ENCODE measurements at regions not wholly inside any gene's neighbourhood (a gene's known extent, or its start where the extent isn't known, plus 50 kb on each side); places are given as distances from the start of the nearest gene placed in this dataset.

GRCh38 chr1:191910245-191910644 lies 248.0 kb upstream of the RGS18 start:
- no peak overlapping the region for H3K4me3 ChIP-seq (ENCODE audit: low read length)
- H3K4me1 ChIP-seq (ENCODE audit: insufficient read depth, low read length): peaks cover 5% of the 10 kb centered on the region
- H3K36me3 ChIP-seq (ENCODE audit: insufficient read depth, low read length): no peaks in the 10 kb centered on the region
- H3K27ac ChIP-seq (ENCODE audit: low read depth, low read length): no peak overlapping the region
- H3K9me3 ChIP-seq (ENCODE audit: insufficient read depth, low read depth, low read length): peaks cover 6% of the 10 kb centered on the region; the same call in 1 of the 2 replicates
- H3K9ac ChIP-seq (ENCODE audit: low read depth, low read length): no peak overlapping the region
- 84% methylated on average over 2 of the region's 2 CpGs for WGBS
- H3K27me3 ChIP-seq (ENCODE audit: insufficient read depth, low read length): no peaks in the 10 kb centered on the region

GRCh38 chr1:191912517-191912916 lies 245.7 kb upstream of the RGS18 start:
- no peak overlapping the region for H3K27ac ChIP-seq (ENCODE audit: low read depth, low read length)
- no peaks in the 10 kb centered on the region for H3K27me3 ChIP-seq (ENCODE audit: insufficient read depth, low read length)
- peaks cover 6% of the 10 kb centered on the region; the same call in 1 of the 2 replicates for H3K9me3 ChIP-seq (ENCODE audit: insufficient read depth, low read depth, low read length)
- H3K4me1 ChIP-seq (ENCODE audit: insufficient read depth, low read length): no peaks in the 10 kb centered on the region; the same call in 1 of the 2 replicates
- H3K36me3 ChIP-seq (ENCODE audit: insufficient read depth, low read length): no peaks in the 10 kb centered on the region
- no peak overlapping the region for H3K9ac ChIP-seq (ENCODE audit: low read depth, low read length)
- WGBS: 100% methylated on average over 1 of the region's 1 CpG
- H3K4me3 ChIP-seq (ENCODE audit: low read length): no peak overlapping the region

GRCh38 chr1:191913260-191913977 lies 244.8 kb upstream of the RGS18 start:
- Histone ChIP-seq H3K4me3 (ENCODE audit: low read length) (no peak overlapping the region), H3K27ac (ENCODE audit: low read depth, low read length) (no peak overlapping the region), H3K36me3 (ENCODE audit: insufficient read depth, low read length) (no peaks in the 10 kb centered on the region), H3K27me3 (ENCODE audit: insufficient read depth, low read length) (no peaks in the 10 kb centered on the region), H3K9me3 (ENCODE audit: insufficient read depth, low read depth, low read length) (peaks cover 4% of the 10 kb centered on the region; the same call in 1 of the 2 replicates), H3K4me1 (ENCODE audit: insufficient read depth, low read length) (no peaks in the 10 kb centered on the region; the same call in 1 of the 2 replicates), H3K9ac (ENCODE audit: low read depth, low read length) (no peak overlapping the region)

GRCh38 chr1:191929383-191929782 lies 228.9 kb upstream of the RGS18 start:
- Histone ChIP-seq H3K27me3 (ENCODE audit: insufficient read depth, low read length) (no peaks in the 10 kb centered on the region), H3K27ac (ENCODE audit: low read depth, low read length) (no peak overlapping the region), H3K9me3 (ENCODE audit: insufficient read depth, low read depth, low read length) (no peaks in the 10 kb centered on the region), H3K4me3 (ENCODE audit: low read length) (no peak overlapping the region), H3K4me1 (ENCODE audit: insufficient read depth, low read length) (no peaks in the 10 kb centered on the region), H3K36me3 (ENCODE audit: insufficient read depth, low read length) (no peaks in the 10 kb centered on the region), H3K9ac (ENCODE audit: low read depth, low read length) (no peak overlapping the region)
- 89% methylated on average over 1 of the region's 1 CpG for WGBS

DNA sequence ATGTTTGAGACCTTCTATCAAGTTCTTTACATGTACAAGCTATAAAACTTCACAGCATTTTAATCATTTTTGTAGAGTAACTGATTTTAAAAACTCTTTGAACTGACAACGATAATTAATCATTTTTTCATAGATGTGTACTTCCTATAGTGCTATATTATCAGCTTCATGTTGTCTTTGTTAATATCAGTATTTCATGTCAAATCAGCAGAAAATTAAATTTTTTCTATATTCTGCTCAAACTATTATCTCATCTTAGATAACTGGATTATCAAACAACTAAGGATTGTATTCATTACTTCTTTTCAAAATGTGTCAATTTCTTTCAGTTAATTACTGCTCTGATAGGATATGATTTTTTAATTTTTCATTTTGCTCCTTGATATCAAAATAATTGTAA lies 214.6 kb upstream of the RGS18 start:
- Histone ChIP-seq H3K4me3 (ENCODE audit: low read length) (no peak overlapping the region), H3K9ac (ENCODE audit: low read depth, low read length) (no peak overlapping the region), H3K27ac (ENCODE audit: low read depth, low read length) (no peak overlapping the region), H3K4me1 (ENCODE audit: insufficient read depth, low read length) (no peaks in the 10 kb centered on the region), H3K27me3 (ENCODE audit: insufficient read depth, low read length) (no peaks in the 10 kb centered on the region), H3K9me3 (ENCODE audit: insufficient read depth, low read depth, low read length) (no peaks in the 10 kb centered on the region), H3K36me3 (ENCODE audit: insufficient read depth, low read length) (no peaks in the 10 kb centered on the region)
- no CpG with 5 or more reads among the region's 1 CpG for WGBS

DNA sequence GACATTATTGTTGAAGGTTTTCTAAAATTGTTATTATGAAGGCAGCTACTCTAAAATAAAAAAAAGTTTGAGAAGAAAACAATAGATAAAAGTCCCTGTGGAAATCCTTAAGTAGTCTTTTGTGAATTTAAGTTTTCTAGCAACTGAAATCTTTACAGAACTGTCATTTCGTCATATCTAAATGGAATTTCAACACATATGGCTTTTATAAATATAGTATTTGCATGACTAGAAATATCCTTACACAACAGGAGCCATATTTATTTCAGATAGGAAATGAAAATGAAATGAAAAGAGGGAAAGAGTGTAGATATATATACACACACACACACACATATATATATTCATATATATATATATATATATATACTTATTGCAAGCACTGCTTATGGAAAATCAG lies 204.7 kb upstream of the RGS18 start:
- Histone ChIP-seq H3K27ac (ENCODE audit: low read depth, low read length) (no peak overlapping the region), H3K36me3 (ENCODE audit: insufficient read depth, low read length) (no peaks in the 10 kb centered on the region), H3K9ac (ENCODE audit: low read depth, low read length) (no peak overlapping the region), H3K27me3 (ENCODE audit: insufficient read depth, low read length) (no peaks in the 10 kb centered on the region), H3K4me1 (ENCODE audit: insufficient read depth, low read length) (no peaks in the 10 kb centered on the region), H3K9me3 (ENCODE audit: insufficient read depth, low read depth, low read length) (no peaks in the 10 kb centered on the region), H3K4me3 (ENCODE audit: low read length) (no peak overlapping the region)
- no CpG with 5 or more reads among the region's 1 CpG for whole genome bisulfite sequencing

DNA sequence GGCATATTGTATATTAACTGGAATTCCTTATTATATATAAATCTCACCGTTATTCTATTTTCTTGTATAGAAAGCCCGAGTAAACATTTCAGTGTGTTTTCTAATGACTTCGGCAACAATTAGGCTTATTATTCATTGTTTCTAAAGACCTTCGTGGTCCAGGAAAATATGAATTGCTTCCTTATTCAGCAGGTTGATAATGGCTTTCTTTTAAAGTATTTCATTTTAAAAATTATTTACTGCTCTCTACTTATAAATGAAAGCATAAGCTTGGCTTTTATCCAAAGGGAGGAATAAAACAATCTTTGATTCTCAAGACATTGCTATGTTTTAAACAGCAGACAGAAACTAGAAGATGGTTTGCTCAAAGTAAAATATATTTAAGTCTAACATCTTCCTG lies 198.4 kb upstream of the RGS18 start:
- Histone ChIP-seq H3K4me3 (ENCODE audit: low read length) (no peak overlapping the region), H3K9me3 (ENCODE audit: insufficient read depth, low read depth, low read length) (no peaks in the 10 kb centered on the region), H3K4me1 (ENCODE audit: insufficient read depth, low read length) (no peaks in the 10 kb centered on the region), H3K9ac (ENCODE audit: low read depth, low read length) (no peak overlapping the region), H3K27me3 (ENCODE audit: insufficient read depth, low read length) (no peaks in the 10 kb centered on the region), H3K27ac (ENCODE audit: low read depth, low read length) (no peak overlapping the region), H3K36me3 (ENCODE audit: insufficient read depth, low read length) (no peaks in the 10 kb centered on the region)
- WGBS: 98% methylated on average over 4 of the region's 4 CpGs

DNA sequence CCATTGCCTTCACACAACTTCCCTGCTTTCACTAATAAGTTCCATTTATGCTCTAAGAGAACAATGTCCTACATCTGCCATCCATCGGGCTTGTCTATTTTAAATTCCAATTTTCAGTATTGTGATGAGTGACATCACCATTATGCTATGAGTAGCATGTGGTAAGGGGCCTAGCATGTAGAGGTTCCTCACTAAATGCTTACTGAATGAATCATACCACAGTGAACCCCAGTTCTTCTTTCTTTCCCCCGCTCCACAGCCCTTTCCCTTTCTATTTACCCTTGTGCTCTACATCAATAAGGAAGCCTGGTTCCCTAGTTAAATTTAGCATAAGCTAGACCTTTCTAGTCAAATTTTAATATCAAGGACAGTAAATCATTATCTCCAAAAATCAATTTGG lies 195.0 kb upstream of the RGS18 start:
- 97% methylated on average over 1 of the region's 2 CpGs for WGBS
- Histone ChIP-seq H3K4me1 (ENCODE audit: insufficient read depth, low read length) (no peaks in the 10 kb centered on the region), H3K27ac (ENCODE audit: low read depth, low read length) (no peak overlapping the region), H3K36me3 (ENCODE audit: insufficient read depth, low read length) (no peaks in the 10 kb centered on the region), H3K4me3 (ENCODE audit: low read length) (no peak overlapping the region), H3K9ac (ENCODE audit: low read depth, low read length) (no peak overlapping the region), H3K9me3 (ENCODE audit: insufficient read depth, low read depth, low read length) (no peaks in the 10 kb centered on the region), H3K27me3 (ENCODE audit: insufficient read depth, low read length) (no peaks in the 10 kb centered on the region)

DNA sequence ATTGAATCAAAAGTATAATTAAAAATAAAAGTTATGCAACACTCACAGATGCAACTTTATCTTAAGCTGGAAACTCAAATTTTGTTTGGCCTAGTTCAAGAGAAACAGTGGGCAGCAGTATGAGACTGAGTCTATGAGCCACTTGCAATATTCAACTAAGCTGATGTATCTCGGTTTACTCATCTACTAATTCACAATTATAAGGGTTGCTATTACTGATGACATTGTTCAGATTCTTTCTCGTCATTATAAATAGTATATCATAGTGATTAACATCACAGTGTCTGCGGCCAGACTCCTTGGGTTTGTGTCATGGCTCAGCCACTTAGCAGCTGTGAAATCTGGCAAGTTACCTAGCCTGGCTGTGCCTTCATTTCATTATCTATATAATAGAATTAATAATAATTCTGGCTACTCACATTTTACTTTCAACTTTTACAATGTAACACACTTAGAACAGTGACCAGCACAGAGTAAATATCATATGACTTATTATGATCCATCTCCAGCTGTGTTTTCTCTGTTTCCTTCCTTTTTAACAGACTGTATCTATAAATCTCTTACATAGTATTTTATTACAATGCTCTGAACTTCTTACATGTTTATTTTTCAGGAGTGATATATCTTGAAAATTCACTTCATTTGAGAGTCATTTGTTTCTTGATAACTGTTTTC lies 194.3 kb upstream of the RGS18 start:
- Histone ChIP-seq H3K36me3 (ENCODE audit: insufficient read depth, low read length) (no peaks in the 10 kb centered on the region), H3K9me3 (ENCODE audit: insufficient read depth, low read depth, low read length) (no peaks in the 10 kb centered on the region), H3K27me3 (ENCODE audit: insufficient read depth, low read length) (no peaks in the 10 kb centered on the region), H3K4me3 (ENCODE audit: low read length) (no peak overlapping the region), H3K9ac (ENCODE audit: low read depth, low read length) (no peak overlapping the region), H3K27ac (ENCODE audit: low read depth, low read length) (no peak overlapping the region), H3K4me1 (ENCODE audit: insufficient read depth, low read length) (no peaks in the 10 kb centered on the region)
- 75% methylated on average over 1 of the region's 3 CpGs for WGBS

GRCh38 chr1:191969290-191969689 lies 189.0 kb upstream of the RGS18 start:
- Histone ChIP-seq H3K27ac (ENCODE audit: low read depth, low read length) (no peak overlapping the region), H3K27me3 (ENCODE audit: insufficient read depth, low read length) (no peaks in the 10 kb centered on the region), H3K9ac (ENCODE audit: low read depth, low read length) (no peak overlapping the region), H3K36me3 (ENCODE audit: insufficient read depth, low read length) (no peaks in the 10 kb centered on the region), H3K9me3 (ENCODE audit: insufficient read depth, low read depth, low read length) (peaks cover 11% of the 10 kb centered on the region), H3K4me3 (ENCODE audit: low read length) (no peak overlapping the region), H3K4me1 (ENCODE audit: insufficient read depth, low read length) (no peaks in the 10 kb centered on the region)
- WGBS: 90% methylated on average over 5 of the region's 5 CpGs

DNA sequence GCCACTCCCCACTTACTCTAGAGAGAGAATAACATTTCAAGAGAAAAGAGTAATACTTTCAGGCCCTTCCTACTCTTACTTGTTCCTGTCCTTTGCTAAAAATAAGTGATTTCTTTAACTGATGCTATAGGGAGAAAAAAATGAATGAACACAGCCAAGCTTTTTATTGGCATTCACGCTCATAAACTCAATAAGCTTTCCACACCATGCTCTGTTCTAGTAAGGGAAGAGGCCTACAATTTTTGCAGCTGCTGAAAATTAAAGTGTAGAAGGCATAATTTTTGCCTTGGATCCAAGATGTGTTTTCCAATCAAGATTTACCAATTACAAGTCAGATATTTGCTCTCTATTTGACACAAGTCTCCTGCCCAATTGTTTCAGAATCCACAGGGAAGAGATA lies 188.1 kb upstream of the RGS18 start:
- no CpG with 5 or more reads among the region's 1 CpG for WGBS
- Histone ChIP-seq H3K27ac (ENCODE audit: low read depth, low read length) (no peak overlapping the region), H3K9ac (ENCODE audit: low read depth, low read length) (no peak overlapping the region), H3K4me1 (ENCODE audit: insufficient read depth, low read length) (no peaks in the 10 kb centered on the region), H3K4me3 (ENCODE audit: low read length) (no peak overlapping the region), H3K36me3 (ENCODE audit: insufficient read depth, low read length) (no peaks in the 10 kb centered on the region), H3K9me3 (ENCODE audit: insufficient read depth, low read depth, low read length) (peaks cover 11% of the 10 kb centered on the region), H3K27me3 (ENCODE audit: insufficient read depth, low read length) (no peaks in the 10 kb centered on the region)

Measured in HUES64 (cell line).